Gastrocnemius medialis (tissue), 4 donors: ENCODE measurements at regions not wholly inside any gene's neighbourhood (a gene's known extent, or its start where the extent isn't known, plus 50 kb on each side); places are given as distances from the start of the nearest gene placed in this dataset.

Experiments
- ATAC-seq, 2 donors: fragments of 150-250 bp; one replicate each; pipeline ENCODE4 v1.9.1; 2016
- DNase-seq, 2 donors: peaks; one replicate each; pipeline ENCODE4 v3.0.0-alpha.2; 2019
- H3K27ac ChIP-seq, 4 donors: fragments of 200-600 bp; sonication (generic); 1 replicate in 1 of 4; 2 replicates in 3 of 4; pipeline ENCODE4 v1.5.1; 2016 to 2018; ENCODE audit warnings: mild to moderate bottlenecking in 2 of 4, moderate library complexity in 1 of 4
- H3K27me3 ChIP-seq, 3 donors: fragments of 200-600 bp; sonication (generic) in 2 of 3; 1 replicate in 1 of 3; 2 replicates in 2 of 3; pipeline versions ENCODE4 v1.5.1 to v1.6.0; 2016 to 2019; ENCODE audit warnings: mild to moderate bottlenecking in 1 of 3, moderate library complexity in 1 of 3
- H3K36me3 ChIP-seq, 2 donors: fragments of 200-600 bp; sonication (generic) in 1 of 2; one replicate each; pipeline ENCODE4 v1.5.1; 2017 to 2018
- H3K4me1 ChIP-seq, 2 donors: fragments of 200-600 bp; sonication (generic) in 1 of 2; one replicate each; pipeline ENCODE4 v1.5.1; 2016 to 2017; ENCODE audit warnings: mild to moderate bottlenecking in 2 of 2
- H3K4me3 ChIP-seq, 4 donors: fragments of 200-600 bp; sonication (generic) in 3 of 4; 1 replicate in 1 of 4; 2 replicates in 3 of 4; pipeline ENCODE4 v1.5.1; 2016 to 2019; ENCODE audit warnings: mild to moderate bottlenecking in 2 of 4
- H3K9me3 ChIP-seq, 3 donors: fragments of 200-600 bp; sonication (generic) in 2 of 3; 1 replicate in 1 of 3; 2 replicates in 2 of 3; pipeline ENCODE4 v1.5.1; 2016 to 2019
- POLR2A ChIP-seq, 2 donors: fragments of 450-650 bp; IDR thresholded peaks; one replicate each; pipeline ENCODE4 v1.6.1; 2017; ENCODE audit warnings: antibody characterized with exemption in 2 of 2, mild to moderate bottlenecking in 2 of 2, moderate library complexity in 2 of 2
- in situ Hi-C, 4 donors: fragments of 200-750 bp; cut with MboI; loops; one replicate each; pipeline versions ENCODE4 v1.15.0 to v1.8.0; 2017; ENCODE audit warnings: low sequenced_read_pairs in 4 of 4
- intact Hi-C: fragments of 100-400 bp; cut with DNase I; formaldehyde crosslinking; loops from one replicate; pipeline ENCODE4 v1.15.1; 2023; ENCODE audit warnings: low total_unique reads
- TF ChIP-seq, protein P1 (sequence below), 5 experiments: fragments of 450-650 bp in 3 of 5; fragments of 200-600 bp in 2 of 5; sonication (generic) in 2 of 5; IDR thresholded peaks in 4 of 5; conservative IDR thresholded peaks in 1 of 5; 1 replicate in 4 of 5; 2 replicates in 1 of 5; pipeline ENCODE4 v1.5.1; 2016 to 2019; ENCODE audit warnings: antibody characterized with exemption in 5 of 5, mild to moderate bottlenecking in 3 of 5, moderate library complexity in 3 of 5

GRCh38 chr1:170284016-170284415 is 138.3 kb downstream of the NTMT2 start:
- no peak for DNase-seq
- Histone ChIP-seq H3K4me1 (no peaks in the 10 kb centered on the region), H3K4me3 (no peak overlapping the region), H3K27me3 (no peaks in the 10 kb centered on the region), H3K9me3 (no peaks in the 10 kb centered on the region), H3K36me3 (no peaks in the 10 kb centered on the region), H3K27ac (no peak overlapping the region)
- ATAC-seq = no peak
- TF ChIP-seq, protein P1, sequence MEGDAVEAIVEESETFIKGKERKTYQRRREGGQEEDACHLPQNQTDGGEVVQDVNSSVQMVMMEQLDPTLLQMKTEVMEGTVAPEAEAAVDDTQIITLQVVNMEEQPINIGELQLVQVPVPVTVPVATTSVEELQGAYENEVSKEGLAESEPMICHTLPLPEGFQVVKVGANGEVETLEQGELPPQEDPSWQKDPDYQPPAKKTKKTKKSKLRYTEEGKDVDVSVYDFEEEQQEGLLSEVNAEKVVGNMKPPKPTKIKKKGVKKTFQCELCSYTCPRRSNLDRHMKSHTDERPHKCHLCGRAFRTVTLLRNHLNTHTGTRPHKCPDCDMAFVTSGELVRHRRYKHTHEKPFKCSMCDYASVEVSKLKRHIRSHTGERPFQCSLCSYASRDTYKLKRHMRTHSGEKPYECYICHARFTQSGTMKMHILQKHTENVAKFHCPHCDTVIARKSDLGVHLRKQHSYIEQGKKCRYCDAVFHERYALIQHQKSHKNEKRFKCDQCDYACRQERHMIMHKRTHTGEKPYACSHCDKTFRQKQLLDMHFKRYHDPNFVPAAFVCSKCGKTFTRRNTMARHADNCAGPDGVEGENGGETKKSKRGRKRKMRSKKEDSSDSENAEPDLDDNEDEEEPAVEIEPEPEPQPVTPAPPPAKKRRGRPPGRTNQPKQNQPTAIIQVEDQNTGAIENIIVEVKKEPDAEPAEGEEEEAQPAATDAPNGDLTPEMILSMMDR (IDR thresholded peaks at IDR 0.05 in 4 of 5, conservative IDR thresholded peaks at IDR 0.05 in 1 of 5) = no peak
- in situ Hi-C loops (no loop called here), intact Hi-C loops (no loop called here)

DNA sequence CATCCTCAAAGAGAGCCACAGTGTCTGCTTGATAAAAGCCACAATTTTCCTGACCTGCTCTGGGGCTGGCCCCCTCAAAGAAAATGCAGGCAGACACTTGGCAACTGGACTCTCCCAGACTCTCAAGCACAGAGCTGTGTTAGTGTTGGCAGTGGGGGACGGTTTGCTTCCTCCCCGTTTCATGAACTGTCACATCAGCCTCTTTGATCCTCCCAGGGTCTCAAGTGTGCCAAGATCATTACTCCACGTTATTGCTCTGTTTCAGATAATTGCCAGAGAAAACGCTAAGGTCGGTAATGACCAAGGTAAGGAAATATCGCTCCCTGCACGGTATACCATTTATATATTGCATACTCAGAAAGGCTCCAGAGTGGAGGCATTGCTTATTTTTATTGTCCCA is 138.8 kb downstream of the NTMT2 start:
- no peak for ATAC-seq
- H3K9me3 ChIP-seq = no peaks in the 10 kb centered on the region
- H3K36me3 ChIP-seq = no peaks in the 10 kb centered on the region
- TF ChIP-seq, protein P1 (IDR thresholded peaks at IDR 0.05 in 4 of 5, conservative IDR thresholded peaks at IDR 0.05 in 1 of 5) = no peak
- no peak for TF ChIP-seq POLR2A (IDR thresholded peaks at IDR 0.05)
- no peak overlapping the region for H3K27ac ChIP-seq
- H3K4me1 ChIP-seq = no peaks in the 10 kb centered on the region
- intact Hi-C loops (no loop called here), in situ Hi-C loops (no loop called here)
- H3K4me3 ChIP-seq = no peak overlapping the region
- H3K27me3 ChIP-seq = no peaks in the 10 kb centered on the region
- DNase-seq = no peak

- no peaks in the 10 kb centered on the region for H3K27me3 ChIP-seq
- no peak for DNase-seq
- no peak overlapping the region for H3K27ac ChIP-seq
- no peaks in the 10 kb centered on the region for H3K9me3 ChIP-seq
- H3K4me3 ChIP-seq = no peak overlapping the region
- intact Hi-C loops (no loop called here), in situ Hi-C loops (no loop called here)
- H3K4me1 ChIP-seq = no peaks in the 10 kb centered on the region
- H3K36me3 ChIP-seq = no peaks in the 10 kb centered on the region
- TF ChIP-seq, protein P1 (IDR thresholded peaks at IDR 0.05 in 4 of 5, conservative IDR thresholded peaks at IDR 0.05 in 1 of 5) = no peak
- TF ChIP-seq POLR2A (IDR thresholded peaks at IDR 0.05) = no peak
- ATAC-seq = no peak
These were observed 139.2 kb downstream of the NTMT2 start for GRCh38 chr1:170284951-170285350.

DNA sequence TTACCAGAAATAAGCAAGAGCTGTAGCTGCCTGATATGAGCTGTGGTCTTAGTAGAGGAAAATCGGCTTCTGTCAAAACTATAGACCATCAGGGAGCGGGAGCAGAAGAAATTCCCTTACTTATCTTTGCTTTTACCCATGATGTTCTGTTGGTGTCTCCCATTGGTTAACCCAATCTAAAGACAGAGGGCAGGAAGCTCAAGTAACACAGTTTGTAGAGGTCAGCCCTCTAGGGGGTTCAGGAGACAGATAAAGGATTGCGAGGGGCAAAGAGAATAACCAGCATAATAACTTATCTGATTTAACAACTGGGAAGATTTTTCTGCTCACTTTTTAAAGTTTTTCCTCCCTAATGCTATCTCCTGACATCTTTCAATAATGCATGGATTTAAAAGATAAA is 142.4 kb downstream of the NTMT2 start:
- ATAC-seq (no peak), DNase-seq (no peak)
- H3K27me3 ChIP-seq = no peaks in the 10 kb centered on the region
- in situ Hi-C loops = no loop called here
- intact Hi-C loops = no loop called here
- H3K9me3 ChIP-seq = no peaks in the 10 kb centered on the region
- no peak overlapping the region for H3K27ac ChIP-seq
- no peaks in the 10 kb centered on the region for H3K4me1 ChIP-seq
- H3K36me3 ChIP-seq = no peaks in the 10 kb centered on the region
- H3K4me3 ChIP-seq = no peak overlapping the region
- TF ChIP-seq POLR2A (IDR thresholded peaks at IDR 0.05) = no peak
- TF ChIP-seq, protein P1 (IDR thresholded peaks at IDR 0.05 in 4 of 5, conservative IDR thresholded peaks at IDR 0.05 in 1 of 5) = no peak

GRCh38 chr1:170290276-170290675 is 144.5 kb downstream of the NTMT2 start:
- TF ChIP-seq, protein P1 (IDR thresholded peaks at IDR 0.05 in 4 of 5, conservative IDR thresholded peaks at IDR 0.05 in 1 of 5) = no peak
- TF ChIP-seq POLR2A (IDR thresholded peaks at IDR 0.05) = no peak
- intact Hi-C loops = no loop called here
- no peaks in the 10 kb centered on the region for H3K36me3 ChIP-seq
- no peaks in the 10 kb centered on the region for H3K27me3 ChIP-seq
- no peak overlapping the region for H3K4me3 ChIP-seq
- in situ Hi-C loops = no loop called here
- H3K4me1 ChIP-seq = no peaks in the 10 kb centered on the region
- H3K9me3 ChIP-seq = no peaks in the 10 kb centered on the region
- no peak for DNase-seq
- ATAC-seq = no peak
- H3K27ac ChIP-seq = no peak overlapping the region
